ENCODE measurements at regions not wholly inside any gene's neighbourhood (a gene's known extent, or its start where the extent isn't known, plus 50 kb on each side); places are given as distances from the start of the nearest gene placed in this dataset.
A peak's percentile ranks its signal among the peaks of the same experiment; 100 is the strongest.
"Not testable (repeated sequence)": the region's sequence is repeated elsewhere in the genome, so short reads cannot be mapped to it uniquely, and the experiment has no call there.

DNA sequence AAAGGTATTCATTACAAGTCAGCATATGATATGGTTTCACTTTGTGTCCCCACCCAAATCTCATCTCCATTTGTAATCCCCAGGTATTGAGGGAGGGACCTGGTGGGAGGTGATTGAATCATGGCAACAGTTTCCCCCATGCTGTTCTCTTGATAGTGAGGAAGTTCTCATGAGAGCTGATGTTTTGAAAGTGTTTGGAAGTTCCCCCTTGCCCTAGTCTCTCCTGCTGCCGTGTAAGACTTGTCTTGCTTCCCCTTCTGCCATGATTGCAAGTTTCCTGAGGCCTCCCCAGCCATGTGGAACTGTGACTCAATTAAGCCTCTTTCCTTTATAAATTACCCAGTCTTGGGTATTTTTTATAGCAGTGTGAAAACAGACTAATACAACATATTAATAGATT lies 213.7 kb upstream of the ADRA1D start:
- DNase-seq: peak in 1 of 2 donors; percentile 38

DNA sequence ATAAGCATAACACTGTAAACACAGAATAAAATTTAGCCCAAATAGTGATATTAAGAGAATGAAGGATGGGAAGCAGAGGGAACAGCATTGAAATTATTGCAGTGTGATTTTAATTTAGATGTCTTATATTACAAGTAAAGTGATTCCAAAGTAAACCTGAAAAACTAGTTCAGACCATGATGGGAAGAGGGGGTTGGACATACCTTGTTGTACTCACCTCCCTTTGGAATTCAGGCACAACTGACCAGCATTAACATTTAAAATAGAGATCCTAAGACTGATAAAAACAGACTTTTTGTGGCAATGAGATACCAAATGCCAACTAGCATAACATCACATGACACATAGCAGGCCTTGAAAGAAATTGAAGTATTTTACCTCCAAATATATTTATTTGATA lies 210.0 kb upstream of the ADRA1D start:
- DNase-seq: no peak

DNA sequence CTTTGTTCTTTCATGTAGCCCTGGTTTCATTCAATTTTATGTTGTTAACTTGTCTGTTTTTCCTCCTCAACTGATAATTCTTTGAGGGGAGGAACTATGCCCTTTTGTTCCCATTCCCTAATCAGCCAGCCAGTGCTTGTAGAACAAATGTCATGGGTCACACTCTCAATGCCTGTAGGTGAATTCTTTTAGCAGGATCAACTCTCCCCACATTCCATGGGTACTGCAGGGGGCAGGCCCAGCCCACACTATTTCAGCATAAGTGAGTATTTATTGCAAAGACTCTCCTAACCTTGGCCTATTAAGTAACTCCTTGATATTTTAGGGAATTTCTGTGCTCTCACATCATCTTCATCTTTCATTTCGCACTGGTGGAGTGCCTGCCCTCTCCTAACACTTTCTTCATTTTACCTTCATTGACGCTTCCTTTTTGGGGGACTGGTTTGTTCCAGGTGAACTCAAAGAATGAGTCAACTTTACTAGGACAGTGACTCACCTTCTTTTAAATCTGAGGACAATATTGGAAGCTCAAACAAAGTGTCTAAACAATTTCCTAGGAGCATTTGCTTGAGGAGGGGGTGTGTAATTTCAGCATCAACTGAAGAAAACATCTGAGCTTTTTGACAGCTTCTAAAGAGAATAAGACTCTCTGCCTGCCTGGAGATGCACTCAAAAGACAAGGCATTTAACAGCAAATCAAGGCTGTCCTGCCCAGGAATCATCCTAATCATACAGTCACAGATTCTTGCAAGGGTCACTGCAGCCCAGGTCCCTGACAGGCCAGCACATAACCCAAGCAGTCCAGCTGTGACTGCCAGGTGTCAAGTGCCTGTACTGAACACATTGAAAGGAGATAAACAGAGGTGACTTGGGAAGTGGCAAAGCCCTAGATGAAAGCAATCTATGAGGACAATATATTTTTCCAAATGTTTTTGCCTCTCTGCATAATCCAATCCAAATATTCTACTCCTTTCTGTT lies 208.8 kb upstream of the ADRA1D start:
- no peak for DNase-seq

GRCh38 chr20:4455996-4456395 lies 206.9 kb upstream of the ADRA1D start:
- no peak for DNase-seq

- DNase-seq: no peak
Observed at GRCh38 chr20:4455301-4455701, 206.2 kb upstream of the ADRA1D start.

DNA sequence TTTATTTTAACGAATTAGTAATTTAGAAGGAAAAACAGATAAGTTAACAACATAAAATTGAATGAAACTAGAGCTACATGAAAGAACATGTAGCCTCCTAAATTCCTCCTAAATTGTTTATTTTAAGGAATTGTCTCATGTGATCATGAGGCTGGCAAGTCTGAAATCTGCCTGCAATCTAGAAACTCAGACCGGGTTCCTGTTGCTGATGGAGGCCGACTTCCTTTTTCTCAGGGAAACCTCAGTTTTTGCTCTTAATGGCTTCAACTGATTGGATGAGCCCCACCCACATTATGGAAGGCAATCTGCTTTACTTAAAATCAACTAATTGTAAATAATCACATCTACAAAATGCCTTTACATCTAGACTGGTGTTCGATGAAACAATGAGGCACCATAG lies 205.0 kb upstream of the ADRA1D start:
- no peak for DNase-seq

DNA sequence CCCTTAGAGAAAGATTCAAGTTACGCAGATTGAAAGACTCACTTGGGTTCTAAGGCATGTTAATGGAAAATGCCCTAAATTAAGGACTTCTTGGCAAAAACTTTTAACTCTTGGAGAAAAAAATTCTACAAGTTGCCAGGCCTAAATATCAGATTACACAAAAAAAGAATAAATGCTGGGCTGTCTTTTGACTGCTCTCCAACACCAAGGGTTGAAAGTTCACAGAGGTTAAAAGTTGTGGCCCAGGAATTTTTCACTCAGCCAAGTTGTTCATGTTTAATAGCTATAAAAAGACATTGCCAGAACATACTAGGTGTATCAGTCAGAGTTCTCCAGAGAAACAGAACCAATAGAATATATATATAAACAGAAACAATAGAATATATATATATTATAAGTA lies 204.3 kb upstream of the ADRA1D start:
- no peak for DNase-seq

- no peak for DNase-seq
Observed at GRCh38 chr20:4451487-4452081, 202.5 kb upstream of the ADRA1D start.

- no peak for DNase-seq
Observed at GRCh38 chr20:4449957-4450715, 201.0 kb upstream of the ADRA1D start.

DNA sequence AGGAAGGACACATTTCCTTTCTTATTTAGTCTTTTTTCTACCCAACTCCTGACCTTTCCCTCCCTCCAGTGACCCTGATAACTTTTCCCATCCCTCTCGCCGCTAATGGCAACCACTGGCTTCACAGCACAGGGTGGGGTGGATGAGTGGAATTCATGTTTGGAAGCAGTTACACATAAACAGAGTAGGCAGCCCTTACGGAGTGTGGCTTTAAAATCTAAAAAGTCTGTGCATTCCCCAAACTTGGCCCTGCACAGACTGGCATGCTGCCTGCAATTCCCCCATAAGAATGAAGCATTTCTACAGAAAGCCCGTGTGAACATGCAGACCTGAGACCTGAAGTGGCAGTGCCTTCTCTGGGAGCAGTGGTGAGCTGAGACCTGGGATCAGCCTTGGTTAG lies 196.7 kb upstream of the ADRA1D start:
- DNase-seq: no peak

DNA sequence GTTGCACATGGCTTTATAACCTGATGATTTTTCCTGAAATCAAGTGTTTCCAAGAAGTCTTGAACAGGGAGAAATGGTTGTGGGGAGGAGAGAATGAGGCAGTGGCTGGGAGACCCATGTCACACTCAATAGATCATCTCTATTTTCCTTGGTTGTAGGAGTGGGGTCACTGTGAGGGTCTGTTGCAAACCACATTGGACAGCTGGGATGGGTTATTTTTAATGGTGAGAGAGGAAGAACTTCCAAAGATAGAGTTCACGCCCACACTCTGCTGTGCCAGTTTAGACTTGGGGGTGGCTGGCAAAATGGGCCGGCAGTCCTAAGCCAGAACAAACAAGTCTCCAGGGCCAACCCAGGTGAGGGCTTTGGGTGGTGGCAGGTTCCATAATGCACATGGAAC lies 196.2 kb upstream of the ADRA1D start:
- no peak for DNase-seq

GRCh38 chr20:4444404-4444803 lies 195.3 kb upstream of the ADRA1D start:
- no peak for DNase-seq

GRCh38 chr20:4443016-4443415 lies 193.9 kb upstream of the ADRA1D start:
- DNase-seq: no peak

GRCh38 chr20:4441871-4442270 lies 192.8 kb upstream of the ADRA1D start:
- no peak for DNase-seq

- no peak for DNase-seq
Observed at GRCh38 chr20:4441191-4441590, 192.1 kb upstream of the ADRA1D start.

- no peak for DNase-seq
Observed at GRCh38 chr20:4439461-4439860, 190.4 kb upstream of the ADRA1D start.

- no peak for DNase-seq
Observed at GRCh38 chr20:4437131-4437530, 188.0 kb upstream of the ADRA1D start.

DNA sequence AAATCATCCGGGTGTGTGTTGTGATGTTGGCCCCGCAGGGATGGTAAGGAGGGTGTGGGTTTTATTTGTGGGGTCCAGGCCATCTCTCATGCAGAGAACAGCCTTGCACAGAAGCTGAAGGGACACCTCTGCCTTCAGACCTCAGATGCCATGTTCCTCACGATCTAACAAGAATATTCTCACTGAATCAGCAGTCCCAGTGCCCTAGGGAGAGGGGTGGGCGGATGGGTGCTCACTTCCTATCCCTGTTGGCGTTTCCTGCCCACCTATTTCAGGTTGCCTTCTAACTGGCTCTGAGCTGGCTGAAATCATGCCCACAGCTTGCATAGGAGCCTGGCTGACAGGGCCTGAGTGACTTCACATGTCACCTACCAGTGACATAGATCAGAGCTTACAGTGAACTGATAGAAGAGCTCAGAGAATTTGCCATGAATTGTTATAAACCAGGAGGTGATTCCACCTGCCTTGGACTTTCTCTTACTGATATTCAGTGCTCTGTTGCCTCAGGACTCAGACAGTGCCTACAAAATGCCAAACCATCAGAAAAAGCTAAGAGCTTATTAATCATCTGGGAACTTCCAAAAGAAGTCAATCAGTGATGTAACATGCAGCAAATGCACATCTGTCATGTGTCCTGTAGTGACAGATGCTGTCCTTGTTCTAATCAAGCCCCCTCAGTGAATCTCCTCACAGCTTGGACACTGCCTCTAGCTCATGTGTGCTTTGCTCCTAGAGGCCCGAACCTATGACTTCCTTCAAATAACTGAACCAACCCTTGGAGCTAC lies 186.8 kb upstream of the ADRA1D start:
- no peak for DNase-seq

- DNase-seq: no peak
Observed at GRCh38 chr20:4435225-4435624, 186.1 kb upstream of the ADRA1D start.

DNA sequence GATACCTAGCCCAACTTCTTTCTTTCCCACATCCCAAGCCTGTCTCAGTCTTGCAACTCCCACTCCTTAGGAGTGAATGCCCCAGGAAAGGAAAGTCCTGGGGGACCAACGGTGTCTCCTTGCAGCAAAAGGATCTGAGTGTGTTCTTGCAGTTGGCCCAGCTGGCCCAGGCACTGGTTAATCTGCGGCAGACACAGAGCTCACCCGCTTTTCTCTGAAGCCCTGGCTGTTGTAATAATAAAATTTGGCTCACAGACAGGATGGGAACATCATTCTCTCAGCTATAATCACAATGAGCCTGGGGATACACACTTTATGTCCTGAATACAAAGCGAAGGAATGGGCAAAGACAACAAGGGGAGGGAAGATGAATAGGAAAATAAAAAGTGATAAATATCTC lies 185.6 kb upstream of the ADRA1D start:
- no peak for DNase-seq

DNA sequence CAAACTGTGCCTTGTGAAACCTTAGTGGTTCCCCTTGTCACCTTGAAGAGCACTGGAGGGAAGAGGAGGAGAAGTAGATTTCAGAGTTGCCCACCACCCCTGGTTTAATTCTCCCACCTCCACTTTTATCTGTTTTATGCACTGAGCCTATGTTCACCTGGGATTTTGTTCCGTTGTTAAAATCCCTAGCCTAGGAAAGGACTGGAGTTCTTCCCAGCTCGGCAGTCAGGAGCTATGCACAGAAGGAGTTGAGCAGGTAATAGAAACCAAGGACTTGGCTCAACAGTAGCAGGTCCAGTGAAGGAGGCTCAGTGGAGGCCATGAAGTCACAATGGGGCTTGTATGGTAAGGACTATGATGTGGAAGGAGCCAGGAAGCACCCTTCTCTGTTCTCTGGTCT lies 182.4 kb upstream of the ADRA1D start:
- no peak for DNase-seq

DNA sequence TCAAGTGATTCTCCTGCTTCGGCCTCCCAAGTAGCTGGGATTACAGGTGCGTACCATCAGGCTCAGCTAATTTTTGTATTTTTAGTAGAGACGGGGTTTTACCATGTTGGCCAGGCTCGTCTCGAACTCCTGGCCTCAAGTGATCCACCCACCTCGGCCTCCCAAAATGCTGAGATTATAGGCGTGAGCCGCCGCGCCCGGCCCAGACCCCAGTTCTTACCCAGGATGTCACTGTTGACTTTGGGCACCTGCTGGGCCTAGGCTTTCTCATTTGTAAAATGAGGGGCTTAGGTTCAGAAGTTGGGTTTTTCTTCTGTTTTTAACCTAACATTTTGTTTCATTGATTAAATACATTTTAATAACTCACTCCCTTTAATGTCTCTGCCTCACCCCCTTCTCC lies 181.7 kb upstream of the ADRA1D start:
- not testable (repeated sequence) for DNase-seq

Data from CD4-positive, alpha-beta T cell treated with Interleukin-4 for 1 hour (primary cell).